Fibroblast of pulmonary artery (primary cell): ENCODE measurements at regions not wholly inside any gene's neighbourhood (a gene's known extent, or its start where the extent isn't known, plus 50 kb on each side); places are given as distances from the start of the nearest gene placed in this dataset.

Experiments
- DNase-seq: peaks from one replicate; pipeline ENCODE4 v3.0.0-alpha.2; 2010; ENCODE audit warnings: low read depth
- H3K4me3 ChIP-seq: replicated peaks from 2 replicates; pipeline ENCODE4 v1.5.1; 2011; ENCODE audit warnings: low read depth, mild to moderate bottlenecking, control low read depth, low read length, moderate library complexity
- TF ChIP-seq, protein P1 (sequence below): IDR thresholded peaks from 2 replicates; pipeline ENCODE4 v1.5.1; 2011; ENCODE audit warnings: mild to moderate bottlenecking, control low read depth, low read length, inconsistent platforms; ENCODE audit errors: missing control alignments

- TF ChIP-seq, protein P1, sequence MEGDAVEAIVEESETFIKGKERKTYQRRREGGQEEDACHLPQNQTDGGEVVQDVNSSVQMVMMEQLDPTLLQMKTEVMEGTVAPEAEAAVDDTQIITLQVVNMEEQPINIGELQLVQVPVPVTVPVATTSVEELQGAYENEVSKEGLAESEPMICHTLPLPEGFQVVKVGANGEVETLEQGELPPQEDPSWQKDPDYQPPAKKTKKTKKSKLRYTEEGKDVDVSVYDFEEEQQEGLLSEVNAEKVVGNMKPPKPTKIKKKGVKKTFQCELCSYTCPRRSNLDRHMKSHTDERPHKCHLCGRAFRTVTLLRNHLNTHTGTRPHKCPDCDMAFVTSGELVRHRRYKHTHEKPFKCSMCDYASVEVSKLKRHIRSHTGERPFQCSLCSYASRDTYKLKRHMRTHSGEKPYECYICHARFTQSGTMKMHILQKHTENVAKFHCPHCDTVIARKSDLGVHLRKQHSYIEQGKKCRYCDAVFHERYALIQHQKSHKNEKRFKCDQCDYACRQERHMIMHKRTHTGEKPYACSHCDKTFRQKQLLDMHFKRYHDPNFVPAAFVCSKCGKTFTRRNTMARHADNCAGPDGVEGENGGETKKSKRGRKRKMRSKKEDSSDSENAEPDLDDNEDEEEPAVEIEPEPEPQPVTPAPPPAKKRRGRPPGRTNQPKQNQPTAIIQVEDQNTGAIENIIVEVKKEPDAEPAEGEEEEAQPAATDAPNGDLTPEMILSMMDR = no peak
- no peak overlapping the region for H3K4me3 ChIP-seq
- no peak for DNase-seq
Measured at GRCh38 chr16:86426063-86426642, 84.2 kb upstream of the FOXF1 start.

DNA sequence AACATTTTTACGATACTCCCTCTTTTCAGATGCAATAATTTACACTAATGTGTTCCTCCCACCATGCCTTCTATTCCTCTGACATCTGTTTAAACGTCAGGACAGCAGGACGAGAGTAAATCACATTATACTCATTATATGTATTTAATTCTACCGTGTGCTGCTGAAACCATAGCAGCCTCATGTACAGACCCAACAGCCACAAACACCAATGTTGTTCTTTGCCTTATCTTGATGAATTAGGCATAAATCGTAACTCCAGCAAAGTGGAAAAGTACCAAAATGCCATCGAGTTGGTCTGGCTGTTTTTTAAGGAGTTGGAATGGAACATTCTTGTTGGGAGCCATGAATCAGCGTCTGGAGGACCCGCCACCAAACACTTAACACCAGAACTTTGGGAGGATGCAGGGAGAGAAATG lies 82.9 kb upstream of the FOXF1 start:
- H3K4me3 ChIP-seq = no peak overlapping the region
- no peak for DNase-seq
- TF ChIP-seq, protein P1 = no peak

DNA sequence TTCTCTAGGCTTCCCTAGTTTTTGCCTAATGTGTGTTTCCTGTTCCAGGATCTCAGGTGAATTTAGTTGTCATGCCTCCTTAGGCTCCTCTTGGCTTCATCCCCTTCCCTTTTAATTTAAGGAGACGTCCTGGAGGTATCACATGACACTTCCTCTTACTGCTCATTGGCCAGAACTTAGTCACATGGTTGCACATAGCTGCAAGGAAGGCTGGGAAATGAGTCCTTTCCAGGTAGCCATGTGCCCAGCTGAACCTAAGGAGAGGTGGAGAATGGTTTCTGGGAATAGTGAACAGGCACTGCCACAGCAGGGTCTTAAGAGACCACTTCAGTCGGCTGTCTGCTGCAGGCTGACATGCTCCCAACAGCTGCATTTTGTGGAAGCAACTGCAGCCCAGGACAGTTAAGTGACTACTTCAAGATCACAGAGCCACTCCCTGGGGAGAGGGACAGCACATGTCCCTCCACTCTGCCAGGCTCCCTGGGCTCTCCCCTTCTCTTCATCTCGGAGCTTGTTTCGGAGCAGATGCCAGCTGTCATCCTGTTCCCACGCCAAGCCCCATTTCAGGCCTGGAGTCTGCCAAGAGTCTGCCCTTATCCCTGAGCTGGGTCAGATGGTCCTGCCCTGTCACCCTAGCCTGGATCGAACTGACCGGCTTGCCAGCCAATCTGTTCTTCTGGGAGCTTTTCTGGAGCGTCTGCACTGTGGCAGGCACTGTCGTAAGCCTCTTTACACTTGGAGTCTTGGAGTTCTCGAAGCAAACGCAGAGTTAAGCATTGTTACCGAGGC lies 81.4 kb upstream of the FOXF1 start:
- no peak overlapping the region for H3K4me3 ChIP-seq
- TF ChIP-seq, protein P1 = no peak
- DNase-seq = no peak

- H3K4me3 ChIP-seq = no peak overlapping the region
- TF ChIP-seq, protein P1 = no peak
- DNase-seq = no peak
Measured at GRCh38 chr16:86429663-86430062, 80.7 kb upstream of the FOXF1 start.

DNA sequence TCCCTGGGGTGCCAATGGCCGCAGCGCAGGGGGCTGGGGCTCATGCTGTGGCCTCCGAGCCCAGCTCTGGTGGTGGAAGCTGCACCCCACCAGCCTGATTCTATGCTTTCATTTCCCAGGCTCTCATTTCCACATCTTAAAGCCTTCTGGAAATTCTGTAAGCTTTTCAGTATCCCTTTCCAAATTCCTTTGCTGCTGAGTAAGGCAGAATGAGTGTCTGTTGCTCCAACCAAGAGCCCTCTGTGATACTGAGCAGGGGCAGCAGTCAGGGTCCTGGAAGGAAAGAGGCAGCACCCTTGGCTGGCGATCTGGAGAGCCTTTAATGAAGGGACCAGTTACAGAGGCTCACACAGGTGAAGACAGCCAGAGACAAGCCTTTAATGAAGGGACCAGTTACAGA lies 79.5 kb upstream of the FOXF1 start:
- no peak overlapping the region for H3K4me3 ChIP-seq
- DNase-seq = no peak
- TF ChIP-seq, protein P1 = no peak

DNA sequence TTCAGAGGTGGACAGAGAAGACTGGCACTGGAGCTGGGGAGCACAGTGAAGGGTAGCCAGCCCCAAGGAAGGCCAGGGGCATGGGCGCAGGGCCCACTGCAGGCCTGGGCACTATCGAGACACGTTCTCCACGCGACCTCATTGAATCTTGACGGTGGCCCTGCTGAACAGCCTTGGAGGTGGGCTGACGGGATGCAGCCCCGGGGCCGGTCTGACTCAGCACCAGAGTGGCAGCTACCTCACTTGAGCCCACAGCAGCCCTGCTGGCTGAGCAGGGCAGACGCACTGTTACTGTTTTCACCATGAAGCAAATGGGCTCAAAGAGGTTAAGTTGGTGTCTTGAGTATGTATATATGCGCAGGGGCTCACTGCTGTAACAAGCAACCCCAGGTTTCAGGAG lies 78.8 kb upstream of the FOXF1 start:
- DNase-seq = no peak
- H3K4me3 ChIP-seq = no peak overlapping the region
- TF ChIP-seq, protein P1 = no peak
